GM13976 (cell line): ENCODE measurements at regions not wholly inside any gene's neighbourhood (a gene's known extent, or its start where the extent isn't known, plus 50 kb on each side); places are given as distances from the start of the nearest gene placed in this dataset.

Source experiments
- DNase-seq: peaks from one replicate; pipeline ENCODE4 v3.0.0; 2012; ENCODE audit warnings: low spot score
- in situ Hi-C: fragments of 300-500 bp; cut with MboI; formaldehyde crosslinking; loops from one replicate; pipeline ENCODE4 v1.12.0; 2022; ENCODE audit warnings: low sequenced_read_pairs, mixed read lengths, inconsistent platforms; ENCODE audit not compliant: unreplicated experiment
- TF ChIP-seq, protein P1 (sequence below): IDR thresholded peaks from 2 replicates; pipeline ENCODE4 v1.5.1; 2012; ENCODE audit warnings: borderline replicate concordance, mild to moderate bottlenecking; ENCODE audit not compliant: insufficient read depth; ENCODE audit errors: extremely low read depth, missing control alignments, control extremely low read depth

DNA sequence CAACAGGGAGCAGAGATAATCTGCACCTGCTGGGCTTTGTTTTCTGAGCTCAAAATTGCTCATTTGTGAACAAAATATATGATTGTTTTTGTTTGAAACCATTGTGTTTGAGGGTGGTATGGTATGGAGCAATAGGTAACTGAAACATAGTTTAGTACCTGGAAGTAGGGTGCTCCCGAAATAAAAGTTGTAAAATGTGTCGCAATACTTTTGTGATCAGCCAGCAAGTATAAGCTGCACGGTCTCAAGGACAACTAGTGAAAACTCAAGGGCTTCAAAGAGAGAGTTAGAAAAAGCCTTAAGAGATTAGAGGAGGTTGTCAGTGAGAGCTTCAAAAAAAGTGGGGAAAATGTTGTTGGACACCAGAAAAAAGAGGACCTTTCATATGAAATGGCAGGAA lies 579.8 kb upstream of the POU3F2 start:
- TF ChIP-seq, protein P1, sequence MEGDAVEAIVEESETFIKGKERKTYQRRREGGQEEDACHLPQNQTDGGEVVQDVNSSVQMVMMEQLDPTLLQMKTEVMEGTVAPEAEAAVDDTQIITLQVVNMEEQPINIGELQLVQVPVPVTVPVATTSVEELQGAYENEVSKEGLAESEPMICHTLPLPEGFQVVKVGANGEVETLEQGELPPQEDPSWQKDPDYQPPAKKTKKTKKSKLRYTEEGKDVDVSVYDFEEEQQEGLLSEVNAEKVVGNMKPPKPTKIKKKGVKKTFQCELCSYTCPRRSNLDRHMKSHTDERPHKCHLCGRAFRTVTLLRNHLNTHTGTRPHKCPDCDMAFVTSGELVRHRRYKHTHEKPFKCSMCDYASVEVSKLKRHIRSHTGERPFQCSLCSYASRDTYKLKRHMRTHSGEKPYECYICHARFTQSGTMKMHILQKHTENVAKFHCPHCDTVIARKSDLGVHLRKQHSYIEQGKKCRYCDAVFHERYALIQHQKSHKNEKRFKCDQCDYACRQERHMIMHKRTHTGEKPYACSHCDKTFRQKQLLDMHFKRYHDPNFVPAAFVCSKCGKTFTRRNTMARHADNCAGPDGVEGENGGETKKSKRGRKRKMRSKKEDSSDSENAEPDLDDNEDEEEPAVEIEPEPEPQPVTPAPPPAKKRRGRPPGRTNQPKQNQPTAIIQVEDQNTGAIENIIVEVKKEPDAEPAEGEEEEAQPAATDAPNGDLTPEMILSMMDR, result no peak
- in situ Hi-C loops, result no loop called here

DNA sequence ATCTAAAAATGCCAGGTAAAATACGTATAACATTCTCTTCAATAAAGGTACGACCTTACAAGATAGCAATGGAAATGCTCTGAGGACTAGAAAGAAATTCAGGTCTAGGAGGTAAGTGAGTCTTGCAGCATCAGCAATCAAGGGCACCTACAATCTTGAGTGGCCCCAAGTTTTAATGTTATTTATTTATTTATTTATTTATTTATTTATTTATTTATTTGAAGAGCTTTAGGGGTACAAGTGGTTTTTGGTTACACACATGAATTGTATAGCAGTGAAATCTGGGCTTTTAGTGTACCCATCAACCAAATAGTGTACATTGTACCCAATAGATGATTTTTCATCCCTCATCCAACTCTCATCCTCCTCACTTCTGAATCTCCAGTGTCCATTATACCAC lies 574.0 kb upstream of the POU3F2 start:
- TF ChIP-seq, protein P1, result no peak
- no peak for DNase-seq
- in situ Hi-C loops, result no loop called here

More for the DNA sequence above, 579.8 kb upstream of the POU3F2 start:
- no peak for DNase-seq

GRCh38 chr6:98272060-98272459 lies 562.3 kb upstream of the POU3F2 start:
- DNase-seq, result no peak
- in situ Hi-C loops, result no loop called here
- TF ChIP-seq, protein P1, result no peak

DNA sequence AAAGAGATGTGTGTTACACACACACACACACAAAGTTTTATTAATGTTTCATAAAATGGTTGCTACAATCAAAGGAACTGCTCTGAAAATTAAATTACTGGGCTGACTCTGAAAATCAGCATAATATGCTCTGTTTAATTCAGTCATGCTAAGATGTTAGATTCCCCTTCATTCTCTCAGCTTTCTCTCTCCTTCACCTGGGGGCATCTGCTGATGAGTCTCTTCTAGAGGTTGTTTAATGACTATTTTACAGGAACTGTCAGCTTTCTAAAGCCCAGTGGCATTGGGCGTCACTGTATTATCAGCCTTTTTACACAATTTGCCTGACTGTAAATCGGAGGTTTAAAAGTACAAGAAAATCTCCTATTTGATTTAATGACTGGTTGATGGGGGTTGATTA lies 559.7 kb upstream of the POU3F2 start:
- TF ChIP-seq, protein P1, result no peak
- in situ Hi-C loops, result no loop called here
- no peak for DNase-seq

DNA sequence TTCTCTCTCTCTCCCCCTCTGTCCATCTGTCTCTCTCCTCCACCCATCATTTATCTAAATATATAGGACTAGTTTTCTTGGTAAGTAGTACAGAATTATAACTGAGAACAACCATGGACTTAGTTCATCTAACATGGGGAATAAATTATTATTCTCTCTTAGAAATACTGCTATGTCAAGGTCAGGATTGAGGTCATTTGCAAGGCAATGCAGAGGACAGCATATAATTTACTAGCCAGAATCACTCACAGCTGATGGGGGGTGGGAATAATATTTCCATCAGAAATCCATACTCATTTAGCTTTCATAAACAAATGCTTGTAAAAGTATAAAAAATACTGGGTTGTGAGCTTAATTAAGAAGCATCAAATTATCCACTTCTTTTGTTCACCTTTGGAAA lies 553.9 kb upstream of the POU3F2 start:
- in situ Hi-C loops, result no loop called here
- TF ChIP-seq, protein P1, result no peak
- no peak for DNase-seq

DNA sequence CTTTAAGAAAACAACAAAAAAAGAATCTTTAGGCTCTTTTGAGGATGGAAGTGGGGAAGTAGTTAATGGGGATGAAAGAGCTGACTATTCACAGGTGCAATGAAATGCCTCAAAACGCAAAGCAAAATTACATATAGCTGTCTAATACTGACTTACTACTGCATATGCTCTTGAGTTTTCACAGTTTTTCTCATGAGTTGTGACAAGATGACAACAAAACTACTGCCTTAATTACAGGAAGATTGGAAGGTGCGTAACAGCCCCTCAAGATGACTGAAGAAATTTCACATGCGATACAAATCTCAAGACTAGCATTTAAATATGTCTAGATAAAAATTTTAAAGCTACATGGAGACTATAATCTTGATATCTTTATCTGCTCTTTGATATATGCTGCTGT lies 547.8 kb upstream of the POU3F2 start:
- in situ Hi-C loops, result no loop called here
- DNase-seq, result no peak
- TF ChIP-seq, protein P1, result no peak

GRCh38 chr6:98287876-98288275 lies 546.5 kb upstream of the POU3F2 start:
- TF ChIP-seq, protein P1, result no peak
- in situ Hi-C loops, result no loop called here
- DNase-seq, result no peak
